Activated CD8-positive, alpha-beta memory T cell treated with anti-CD3 and anti-CD28 coated beads for 36 hours (primary cell): ENCODE measurements at regions not wholly inside any gene's neighbourhood (a gene's known extent, or its start where the extent isn't known, plus 50 kb on each side); places are given as distances from the start of the nearest gene placed in this dataset.
"Not testable (repeated sequence)": the region's sequence is repeated elsewhere in the genome, so short reads cannot be mapped to it uniquely, and the experiment has no call there.

Source experiments
- CTCF ChIA-PET: fragments of 350-600 bp; sonication (Branson Sonifier 250); formaldehyde crosslinking; loops from one replicate; lab custom pipeline; 2021; ENCODE audit warnings: antibody characterized with exemption; lab: Charles Lee
- POLR2A ChIA-PET: fragments of 350-600 bp; sonication (Branson Sonifier 250); formaldehyde crosslinking; loops from one replicate; lab custom pipeline; 2021; ENCODE audit warnings: antibody characterized with exemption; lab: Charles Lee

DNA sequence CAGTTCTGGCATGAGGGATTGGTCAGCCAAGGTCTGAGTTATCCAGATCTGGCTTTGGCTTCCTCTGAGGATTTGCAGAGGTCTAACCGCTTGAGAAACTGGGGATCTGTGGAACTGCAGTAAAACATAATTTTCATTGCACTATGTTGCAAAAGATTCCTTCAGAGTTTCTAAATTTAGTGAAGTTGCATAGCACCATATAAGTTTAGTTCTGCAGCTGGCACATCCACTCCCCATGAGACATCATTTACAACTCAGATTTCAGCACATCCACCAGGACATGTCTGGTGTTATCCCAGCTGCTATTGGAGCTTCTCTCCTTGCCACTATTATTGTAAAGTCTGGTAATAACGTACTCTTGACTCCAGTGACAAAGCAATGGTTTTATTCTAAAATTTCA, 181.5 kb downstream of the CWF19L2 start:
- POLR2A ChIA-PET = no interaction called here

DNA sequence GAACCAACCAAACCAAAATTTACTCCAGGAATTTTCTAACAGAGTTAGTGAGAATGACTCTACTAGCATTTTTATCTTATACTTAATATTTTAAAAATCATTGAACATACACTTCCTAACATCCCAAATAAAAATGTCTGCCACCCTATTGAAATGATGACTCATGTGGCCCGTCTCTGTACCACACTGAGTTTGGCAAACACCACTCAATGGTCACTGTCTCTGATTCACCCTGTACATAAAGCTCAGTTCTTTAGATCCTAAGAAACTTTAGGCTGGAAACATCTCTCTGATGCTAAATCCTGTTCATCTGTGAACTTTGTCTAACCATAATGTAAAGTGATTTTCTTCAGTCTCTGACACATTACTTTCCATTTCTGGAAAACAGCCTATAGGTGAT, 182.0 kb downstream of the CWF19L2 start:
- CTCF ChIA-PET = no interaction called here
- POLR2A ChIA-PET = no interaction called here

More for the DNA sequence above, 181.5 kb downstream of the CWF19L2 start:
- CTCF ChIA-PET = no interaction called here

DNA sequence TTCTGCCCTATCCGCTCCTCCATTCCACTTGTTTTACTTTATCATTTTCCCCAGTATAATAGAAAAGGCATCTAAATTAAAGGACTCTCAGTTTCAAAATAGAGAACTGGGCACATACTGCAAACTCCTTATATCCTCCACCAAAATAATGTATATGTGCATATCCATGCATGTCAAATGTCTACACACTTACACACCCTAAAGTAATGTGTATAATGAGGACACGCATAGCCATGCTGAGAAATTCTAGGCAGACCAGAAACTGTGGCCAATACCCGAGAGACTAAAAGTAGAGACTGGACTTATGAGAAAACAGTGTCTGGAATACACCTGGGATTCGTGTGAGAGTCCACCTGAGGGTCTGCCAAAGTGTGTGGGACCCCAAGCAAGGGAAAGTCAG, 183.5 kb downstream of the CWF19L2 start:
- POLR2A ChIA-PET = no interaction called here
- CTCF ChIA-PET = no interaction called here

DNA sequence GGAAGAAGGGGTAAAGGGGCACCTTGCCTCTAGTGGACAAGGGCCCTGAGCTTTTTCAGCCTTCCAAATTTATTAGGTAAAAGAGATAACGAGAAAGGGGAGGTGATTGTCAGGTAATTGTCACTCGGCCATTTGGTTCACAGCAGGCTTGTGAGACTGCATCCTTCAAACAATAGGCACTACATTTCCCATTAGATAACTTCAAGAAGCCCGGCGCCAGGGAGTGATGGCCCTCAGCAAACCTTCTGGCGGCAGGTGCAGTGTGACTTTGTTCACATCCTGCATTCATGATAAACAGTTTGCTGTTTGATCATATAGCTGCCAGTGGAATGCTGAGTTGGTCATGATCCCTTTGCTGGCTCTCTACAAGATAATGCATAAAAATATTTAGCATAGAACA, 185.1 kb downstream of the CWF19L2 start:
- CTCF ChIA-PET = no interaction called here
- POLR2A ChIA-PET = no interaction called here

DNA sequence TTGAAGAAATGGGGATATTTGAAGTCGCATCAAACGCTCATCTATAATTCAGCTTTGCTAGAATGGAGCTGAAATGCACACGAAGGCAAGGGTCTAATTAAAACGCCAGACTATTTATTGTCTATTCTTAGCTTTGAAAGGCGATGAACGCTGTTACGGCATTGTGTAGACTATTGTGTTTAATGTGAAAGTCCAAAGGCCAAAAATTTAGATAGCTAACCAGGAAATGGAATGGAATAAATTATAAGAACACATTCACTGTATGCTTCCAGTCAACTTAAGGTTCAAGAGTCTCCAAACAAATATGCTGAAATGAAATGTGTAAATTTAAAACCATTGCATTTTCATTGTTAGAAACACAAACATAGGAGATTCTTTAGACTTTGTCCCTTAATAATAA, 186.2 kb downstream of the CWF19L2 start:
- POLR2A ChIA-PET = no interaction called here
- CTCF ChIA-PET = no interaction called here

DNA sequence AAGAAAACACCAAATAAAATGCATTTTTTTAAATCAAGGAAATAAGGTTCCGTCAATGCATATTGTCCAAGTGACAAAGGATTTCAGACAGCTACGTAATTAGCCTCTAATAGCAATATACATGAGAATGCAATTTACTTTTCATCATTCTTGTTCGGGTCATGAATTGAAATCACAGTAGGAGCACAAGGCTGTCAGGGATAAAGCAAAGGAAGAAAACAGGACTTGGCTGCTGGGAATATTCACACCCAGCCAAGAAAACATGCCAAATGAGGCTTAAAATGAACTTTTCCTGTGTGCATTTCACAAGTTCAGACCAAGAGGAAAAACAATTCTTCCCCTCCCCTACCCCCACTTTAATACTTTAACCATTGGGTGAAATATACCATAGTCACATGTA, 188.6 kb downstream of the CWF19L2 start:
- ChIA-PET POLR2A (no interaction called here), CTCF (no interaction called here)

DNA sequence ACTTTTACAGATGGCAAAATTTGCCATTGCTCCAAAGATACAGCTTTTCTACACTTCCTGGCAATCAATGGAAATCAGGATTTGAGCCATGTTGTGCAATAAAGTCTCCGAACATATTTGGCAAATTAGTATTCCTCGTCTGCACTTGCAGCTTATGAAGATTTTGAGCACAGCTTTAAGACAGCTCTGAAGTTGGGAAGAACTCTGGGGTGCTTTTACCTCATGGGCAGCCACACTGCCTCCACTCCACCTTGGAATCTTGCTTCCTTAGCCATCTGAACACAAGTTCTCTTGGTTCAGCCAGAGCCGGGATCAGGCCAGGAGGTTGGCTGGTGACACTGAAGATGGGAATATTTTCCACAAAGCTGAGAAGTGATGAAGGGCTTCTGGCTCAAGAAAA, 191.2 kb downstream of the CWF19L2 start:
- ChIA-PET CTCF (no interaction called here), POLR2A (no interaction called here)

DNA sequence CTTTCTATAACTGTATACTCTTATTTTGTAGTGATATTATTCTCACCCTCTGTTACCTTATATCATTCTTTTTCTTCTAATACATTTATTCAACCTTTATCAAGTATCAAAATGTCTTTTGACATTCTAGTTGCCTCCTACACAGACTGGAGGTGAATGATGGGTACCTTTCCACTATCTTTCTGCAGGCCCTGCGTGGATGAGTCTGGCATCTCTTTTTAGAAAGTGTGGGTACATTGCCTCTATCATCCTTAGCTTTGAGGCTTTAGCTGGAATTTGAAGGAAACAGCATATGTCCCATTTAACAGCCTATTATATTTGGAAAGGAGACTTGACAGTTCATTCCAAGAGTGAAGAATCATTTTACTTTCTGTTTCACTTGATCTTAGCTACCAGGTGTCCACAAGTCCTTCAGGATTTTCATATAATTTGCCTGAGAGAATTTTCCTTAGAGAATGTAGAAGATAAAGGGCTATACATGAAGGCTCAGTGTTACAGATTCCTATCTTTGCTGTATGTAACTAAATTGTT, 192.0 kb downstream of the CWF19L2 start:
- CTCF ChIA-PET = no interaction called here

DNA sequence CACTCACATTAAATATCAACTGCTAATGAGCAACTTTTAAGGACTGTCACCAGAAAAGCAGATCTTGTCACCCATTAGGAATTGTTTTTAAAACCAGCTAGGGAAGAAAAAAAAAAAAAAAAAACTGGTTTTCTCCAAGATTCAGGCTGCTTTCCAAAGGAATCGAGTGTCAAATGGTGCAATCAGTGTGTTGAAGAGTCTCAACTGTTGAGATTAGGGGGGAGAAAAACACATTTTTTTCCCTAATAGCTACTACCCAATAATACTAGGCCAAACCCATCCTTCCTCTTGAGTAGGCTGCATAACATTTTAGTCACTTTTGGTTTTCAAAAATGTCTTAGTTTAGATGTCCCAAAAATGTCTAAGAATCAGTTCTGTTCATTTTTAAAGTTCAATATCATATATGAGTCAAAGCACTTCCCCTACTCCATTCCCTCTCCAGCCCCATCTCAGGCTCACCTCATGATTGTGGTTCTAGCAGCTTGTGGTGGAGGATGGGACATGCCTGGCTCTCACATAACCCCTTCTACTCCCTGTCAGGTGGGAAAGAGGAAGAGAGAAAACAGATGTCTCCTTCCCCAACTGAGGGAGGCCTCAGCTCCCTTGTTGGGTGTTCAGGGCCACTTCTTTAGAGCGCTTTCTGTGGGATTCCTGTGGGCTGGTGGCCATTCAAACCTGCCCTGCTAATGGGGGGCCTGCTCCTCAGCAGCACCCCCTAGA, 193.6 kb downstream of the CWF19L2 start:
- POLR2A ChIA-PET = no interaction called here
- CTCF ChIA-PET = no interaction called here

More for the DNA sequence above, 192.0 kb downstream of the CWF19L2 start:
- POLR2A ChIA-PET = no interaction called here

DNA sequence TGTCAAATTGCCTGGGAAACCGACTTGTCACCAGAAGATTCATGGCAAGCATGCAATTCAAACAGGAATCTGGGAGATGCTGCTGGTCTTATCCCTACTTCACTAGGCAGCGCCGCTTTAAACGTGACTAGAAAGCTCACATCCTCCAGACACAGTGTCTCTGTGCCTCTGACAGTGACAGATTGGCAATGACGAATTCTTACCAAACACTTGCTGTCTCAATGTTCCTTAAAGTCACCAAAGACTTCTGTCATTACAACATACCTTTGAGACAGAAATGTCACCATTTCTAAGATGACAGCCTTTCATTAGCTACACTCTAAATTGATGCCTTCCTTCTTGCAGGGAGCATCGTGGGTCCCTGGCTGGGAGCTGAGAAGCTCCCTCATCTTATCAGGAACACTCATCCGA, 197.8 kb downstream of the CWF19L2 start:
- CTCF ChIA-PET = no interaction called here

DNA sequence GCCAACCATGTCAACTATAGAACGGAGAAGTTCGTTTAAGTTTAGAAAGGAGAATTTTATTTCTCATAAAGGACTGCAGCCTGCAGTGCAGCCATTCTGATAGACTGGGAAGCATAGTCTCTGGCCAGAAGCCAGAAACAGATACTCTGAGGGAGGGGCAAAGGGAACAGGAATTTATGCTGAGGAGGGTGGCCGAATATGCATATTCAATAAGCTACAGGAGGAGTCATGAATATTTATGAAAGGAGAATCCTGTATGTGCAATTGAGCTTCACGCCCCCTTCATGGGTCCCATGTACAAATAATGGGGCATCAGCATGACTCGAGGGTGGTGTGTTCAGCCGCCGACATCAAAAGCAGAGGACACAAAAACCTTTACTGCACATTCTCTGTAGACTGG, 199.9 kb downstream of the CWF19L2 start:
- ChIA-PET CTCF (no interaction called here), POLR2A (no interaction called here)

More for the DNA sequence above, 197.8 kb downstream of the CWF19L2 start:
- POLR2A ChIA-PET = no interaction called here

DNA sequence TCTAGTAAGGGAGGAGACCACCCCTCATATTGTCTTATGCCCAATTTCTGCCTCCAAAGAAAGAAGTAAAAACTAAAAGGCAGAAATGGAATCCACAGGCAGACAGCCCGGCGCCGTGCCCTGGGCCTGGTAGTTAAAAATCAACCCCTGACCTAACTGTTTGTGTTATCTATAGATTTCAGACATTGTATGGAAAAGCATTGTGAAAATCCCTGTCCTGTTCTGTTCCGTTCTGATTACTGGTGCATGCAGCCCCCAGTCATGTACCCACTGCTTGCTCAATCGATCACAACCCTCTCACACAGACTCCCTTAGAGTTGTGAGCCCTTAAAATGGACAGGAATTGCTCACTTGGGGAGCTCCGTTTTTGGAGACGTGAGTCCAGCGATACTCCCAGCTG, 204.0 kb downstream of the CWF19L2 start:
- POLR2A ChIA-PET, CTCF ChIA-PET: not testable (repeated sequence)

DNA sequence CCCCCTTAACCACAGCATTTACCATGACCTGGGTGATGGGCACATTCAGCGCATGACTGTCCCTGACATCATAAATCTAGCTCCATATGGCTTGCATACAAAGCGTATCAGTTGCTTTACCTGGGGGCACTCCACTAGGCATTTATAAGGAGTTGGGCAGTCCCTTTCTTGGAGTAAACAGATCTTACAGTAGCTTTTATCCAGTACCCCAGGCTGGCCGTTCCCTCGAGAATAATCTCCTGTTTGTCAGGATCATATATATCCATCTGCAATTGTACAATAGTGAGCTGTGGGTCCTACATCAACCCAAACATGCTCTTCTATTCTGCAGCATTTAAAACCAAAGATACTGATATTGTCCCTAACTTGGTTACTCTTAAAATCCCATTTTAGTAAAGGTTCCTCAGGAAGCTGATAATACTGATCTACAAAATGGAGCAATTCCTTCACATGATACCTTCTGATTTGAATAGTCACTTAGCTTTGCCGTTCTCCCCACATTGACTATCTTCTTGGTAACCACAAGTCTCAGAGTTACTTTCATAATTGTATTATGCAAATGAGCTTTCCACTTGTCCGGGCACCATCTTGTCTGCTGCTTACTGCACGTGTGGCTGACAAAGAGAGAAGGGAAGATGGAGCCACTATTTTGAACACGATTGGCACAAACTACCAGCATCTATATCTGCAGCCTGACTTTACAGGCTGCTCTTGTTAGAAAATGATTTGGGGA, 205.0 kb downstream of the CWF19L2 start:
- CTCF ChIA-PET = no interaction called here

DNA sequence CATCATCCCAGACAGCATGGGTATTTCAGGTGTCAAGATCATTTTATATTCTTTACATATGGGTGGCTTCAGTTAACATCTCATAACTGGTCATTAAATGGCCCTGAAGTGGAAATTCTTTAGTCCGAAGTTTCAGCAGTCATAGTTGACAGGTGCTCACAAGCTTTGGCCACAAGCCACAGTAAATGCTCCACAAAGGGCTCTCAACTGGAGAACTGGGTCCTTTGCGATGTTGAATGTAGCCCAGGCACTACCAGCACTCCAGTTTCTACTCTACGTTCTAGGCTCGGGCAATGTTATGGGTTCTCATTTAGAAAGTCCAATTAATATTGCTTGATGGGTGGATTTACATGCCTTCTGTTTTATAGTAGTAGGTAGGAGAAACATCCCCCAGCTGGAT, 206.3 kb downstream of the CWF19L2 start:
- ChIA-PET CTCF (no interaction called here), POLR2A (no interaction called here)

More for the DNA sequence above, 205.0 kb downstream of the CWF19L2 start:
- POLR2A ChIA-PET = no interaction called here

DNA sequence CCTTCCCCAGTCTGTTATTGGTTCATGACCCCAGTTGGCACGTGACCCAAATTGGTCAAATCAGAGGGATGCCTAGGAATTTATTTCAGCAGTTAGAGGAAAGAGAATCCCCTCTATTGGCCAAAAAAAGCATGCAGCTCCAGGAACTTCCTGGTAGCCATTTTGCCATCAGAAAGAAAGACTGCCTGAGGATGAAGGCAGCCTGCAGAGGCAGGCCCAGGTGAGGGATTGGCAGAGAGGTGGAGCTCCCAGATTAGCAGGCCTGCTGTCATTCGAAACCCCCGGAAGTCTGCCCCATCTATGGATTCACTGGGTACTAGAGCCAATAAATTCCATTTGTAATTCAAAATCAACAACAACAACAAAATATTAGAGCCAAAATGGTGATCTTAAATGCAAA, 207.6 kb downstream of the CWF19L2 start:
- POLR2A ChIA-PET = no interaction called here
- CTCF ChIA-PET = no interaction called here

DNA sequence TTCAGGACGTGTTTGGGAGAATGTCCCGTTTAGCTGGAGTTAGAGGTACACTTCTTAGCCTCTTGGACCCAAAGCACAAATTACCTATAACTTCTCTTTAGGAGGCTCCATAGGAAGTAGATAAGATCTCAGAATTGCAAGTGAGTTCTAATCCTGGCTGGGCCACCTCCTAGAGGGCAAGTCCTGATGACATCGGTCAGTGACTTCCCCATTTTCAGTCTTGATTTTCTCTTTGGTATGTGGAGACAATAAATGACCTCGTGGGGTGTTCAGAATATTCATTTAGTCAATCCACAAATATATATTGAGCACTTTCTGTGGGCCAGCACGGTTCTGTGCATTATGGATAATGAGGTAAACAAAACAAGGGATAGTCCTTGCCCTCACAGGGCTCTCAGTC, 208.6 kb downstream of the CWF19L2 start:
- ChIA-PET CTCF (no interaction called here), POLR2A (no interaction called here)

DNA sequence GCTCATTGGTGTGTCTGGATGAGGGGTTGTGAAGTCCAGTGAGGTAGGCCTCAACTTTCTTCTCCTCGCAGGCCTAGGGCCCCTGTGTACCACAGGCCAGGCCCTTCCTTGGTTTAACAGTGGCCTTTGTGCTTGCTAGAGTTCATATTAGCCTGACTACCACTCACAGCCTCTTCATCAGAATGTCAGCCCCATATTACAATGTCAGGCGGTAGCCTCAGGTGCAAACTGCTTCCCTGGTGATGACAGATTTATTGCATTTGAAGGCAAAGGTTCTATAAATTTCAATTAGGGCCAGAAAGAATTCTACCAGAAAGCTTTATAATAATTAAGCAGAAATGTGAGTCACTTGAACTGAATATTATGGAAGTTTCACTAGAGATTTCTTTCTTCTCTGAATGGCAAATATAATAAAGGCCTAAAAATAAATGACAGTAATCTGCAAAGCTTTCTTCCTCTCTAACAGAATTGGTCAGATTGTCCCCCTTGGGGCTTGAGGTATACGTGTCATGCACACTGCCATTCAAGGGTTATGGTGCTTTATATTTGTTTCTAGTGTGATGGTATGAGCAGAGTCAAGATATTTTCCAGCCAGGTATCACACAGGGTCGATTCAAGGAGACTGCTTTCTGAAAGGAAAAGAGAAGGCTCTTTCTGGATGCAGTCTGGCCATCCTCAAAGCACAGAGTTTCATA, 210.3 kb downstream of the CWF19L2 start:
- POLR2A ChIA-PET = no interaction called here

DNA sequence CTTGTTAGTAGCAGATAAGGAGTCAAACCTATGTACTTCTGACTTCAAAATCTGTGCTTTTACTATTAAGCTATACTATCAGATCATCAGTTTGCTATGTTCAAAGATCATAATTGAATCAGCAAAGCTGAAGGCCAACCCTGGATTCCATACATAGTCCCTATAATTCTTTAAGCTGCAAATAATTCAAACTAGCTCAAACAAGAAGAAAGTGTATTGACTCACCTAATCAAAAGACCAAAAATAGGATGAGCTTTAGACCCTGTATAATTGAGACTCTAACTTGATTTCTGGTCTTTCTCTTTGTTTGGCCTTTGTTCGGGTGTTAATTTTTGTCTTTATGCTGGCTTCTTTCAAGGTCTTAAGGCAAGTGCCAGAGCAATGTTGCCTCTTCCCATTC, 213.7 kb downstream of the CWF19L2 start:
- CTCF ChIA-PET = no interaction called here
- POLR2A ChIA-PET = no interaction called here

More for the DNA sequence above, 210.3 kb downstream of the CWF19L2 start:
- CTCF ChIA-PET = no interaction called here

DNA sequence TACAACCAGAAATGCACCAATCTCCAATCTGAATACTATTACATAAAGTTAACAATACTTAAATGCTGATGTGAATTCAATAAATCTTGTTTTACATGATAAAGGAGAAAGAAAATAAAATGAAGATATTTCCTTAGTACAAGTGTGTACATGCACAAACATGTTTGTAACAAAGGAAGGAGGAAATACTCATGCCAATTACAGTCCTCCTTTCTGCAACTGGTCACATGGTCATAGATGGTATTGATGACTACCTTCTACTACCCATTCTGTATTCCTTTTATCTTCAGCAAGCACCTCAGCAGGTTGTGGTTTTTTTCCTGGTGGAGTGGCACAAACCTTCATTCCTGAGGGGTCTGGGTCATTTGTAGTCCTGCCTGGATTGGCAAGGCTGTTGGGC, 214.2 kb upstream of the GUCY1A2 start:
- CTCF ChIA-PET = no interaction called here
- POLR2A ChIA-PET = no interaction called here

DNA sequence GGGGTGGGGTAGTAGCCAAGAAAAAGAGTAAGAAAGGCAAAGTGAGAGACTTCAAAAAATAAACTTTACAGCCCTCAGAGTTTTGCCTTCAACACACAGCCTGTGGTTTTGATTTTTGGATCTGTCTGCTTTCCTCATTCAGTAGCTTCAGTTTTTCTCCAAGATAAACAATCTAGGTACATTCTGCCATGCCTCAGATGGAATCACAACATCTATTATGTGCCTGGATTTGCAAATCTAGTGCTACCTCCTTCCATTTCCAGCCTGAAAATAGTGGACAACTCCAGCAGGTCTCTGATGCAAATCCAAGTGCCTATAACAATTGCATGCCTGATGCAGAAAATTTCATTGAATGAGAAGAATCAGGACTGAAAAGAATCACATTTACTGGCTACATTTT, 206.6 kb upstream of the GUCY1A2 start:
- ChIA-PET CTCF (no interaction called here), POLR2A (no interaction called here)
